BJ (cell line): ENCODE measurements at regions not wholly inside any gene's neighbourhood (a gene's known extent, or its start where the extent isn't known, plus 50 kb on each side); places are given as distances from the start of the nearest gene placed in this dataset.

Experiments used
- CTCF ChIA-PET: fragments of 350-600 bp; formaldehyde crosslinking; extraction: SDS; loops from one replicate; lab custom pipeline; 2021; ENCODE audit warnings: antibody characterized with exemption, inconsistent platforms; lab: Yijun Ruan, JAX
- POLR2A ChIA-PET: fragments of 300-600 bp; sonication (Branson Sonifier 250); formaldehyde crosslinking; extraction: SDS; loops from one replicate; lab custom pipeline; 2021; ENCODE audit warnings: antibody characterized with exemption; lab: Charles Lee
- DNase-seq: peaks from one replicate; pipeline ENCODE4 v3.0.0-alpha.2; 2011; ENCODE audit warnings: low read depth
- H3K27me3 ChIP-seq: 2 replicates; pipeline ENCODE4 v1.6.0; 2011; ENCODE audit warnings: low read length; ENCODE audit not compliant: control insufficient read depth, insufficient read depth
- H3K36me3 ChIP-seq: 2 replicates; pipeline ENCODE4 v1.5.1; 2011; ENCODE audit warnings: low read length; ENCODE audit not compliant: control insufficient read depth, insufficient read depth
- H3K4me3 ChIP-seq: 2 replicates; pipeline ENCODE4 v1.5.1; 2011; ENCODE audit warnings: low read depth, mild to moderate bottlenecking, control low read depth, low read length
- CTCF ChIP-seq: IDR thresholded peaks from 2 replicates; pipeline ENCODE4 v1.5.1; 2011; ENCODE audit warnings: low read depth, mild to moderate bottlenecking, control low read depth, inconsistent platforms, low read length, moderate library complexity; ENCODE audit not compliant: insufficient read depth

GRCh38 chr7:94763268-94763667, 107.3 kb upstream of the SGCE start:
- POLR2A ChIA-PET = no interaction called here
- no peak overlapping the region for H3K4me3 ChIP-seq
- no peak for DNase-seq
- H3K36me3 ChIP-seq = no peaks in the 10 kb centered on the region
- H3K27me3 ChIP-seq = no peaks in the 10 kb centered on the region
- no peak for TF ChIP-seq CTCF
- CTCF ChIA-PET = interaction anchor here (0.6 kb wide), 1 partner anchor 162 kb away, joined by 3 read pairs; no protein-coding TSS in a partner anchor

DNA sequence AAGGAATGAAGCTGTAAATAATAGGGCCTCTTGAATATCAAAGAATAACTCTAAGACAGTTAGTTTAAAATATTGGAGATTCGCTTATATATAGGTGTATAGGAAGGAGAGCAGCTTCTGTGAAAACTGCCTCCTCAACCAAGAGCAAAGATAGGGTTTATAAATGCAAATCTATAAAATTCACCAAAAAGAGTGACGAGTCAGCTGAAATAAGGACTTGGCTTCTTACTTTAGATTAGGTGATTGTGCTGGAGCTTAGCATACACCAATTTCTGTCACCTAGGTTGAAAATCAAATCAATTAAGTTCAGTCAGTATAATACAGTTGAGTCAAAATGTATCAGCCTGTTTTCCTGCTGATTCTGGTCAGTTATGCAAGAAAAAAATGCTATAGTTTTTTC, 113.8 kb upstream of the SGCE start:
- DNase-seq = no peak
- H3K4me3 ChIP-seq = no peak overlapping the region
- TF ChIP-seq CTCF = no peak
- CTCF ChIA-PET = no interaction called here
- POLR2A ChIA-PET = no interaction called here
- H3K36me3 ChIP-seq = no peaks in the 10 kb centered on the region
- no peaks in the 10 kb centered on the region for H3K27me3 ChIP-seq

GRCh38 chr7:94778711-94779459, 123.0 kb upstream of the SGCE start:
- ChIA-PET POLR2A (no interaction called here), CTCF (no interaction called here)
- no peak for TF ChIP-seq CTCF
- Histone ChIP-seq H3K36me3 (no peaks in the 10 kb centered on the region), H3K27me3 (no peaks in the 10 kb centered on the region; the same call in 1 of the 2 replicates), H3K4me3 (no peak overlapping the region)
- no peak for DNase-seq

DNA sequence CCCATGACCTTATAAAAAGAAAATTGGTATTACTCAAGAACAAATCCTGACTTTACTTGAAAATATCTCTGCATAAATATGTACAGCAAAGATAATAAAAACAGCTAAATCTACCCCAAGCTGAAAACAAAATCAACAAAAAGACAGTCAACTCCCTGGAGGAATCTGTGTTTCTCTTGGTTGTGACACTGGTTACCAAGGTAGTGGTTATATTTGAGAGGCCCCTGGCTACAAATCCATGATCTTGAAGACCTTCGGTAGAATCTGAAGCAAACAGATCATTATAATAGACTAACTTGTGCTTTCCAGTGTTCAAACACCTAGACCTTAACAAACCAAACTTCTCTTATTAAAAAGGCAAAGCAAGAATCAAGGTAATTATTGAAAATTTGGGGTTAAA, 123.9 kb upstream of the SGCE start:
- POLR2A ChIA-PET = no interaction called here

DNA sequence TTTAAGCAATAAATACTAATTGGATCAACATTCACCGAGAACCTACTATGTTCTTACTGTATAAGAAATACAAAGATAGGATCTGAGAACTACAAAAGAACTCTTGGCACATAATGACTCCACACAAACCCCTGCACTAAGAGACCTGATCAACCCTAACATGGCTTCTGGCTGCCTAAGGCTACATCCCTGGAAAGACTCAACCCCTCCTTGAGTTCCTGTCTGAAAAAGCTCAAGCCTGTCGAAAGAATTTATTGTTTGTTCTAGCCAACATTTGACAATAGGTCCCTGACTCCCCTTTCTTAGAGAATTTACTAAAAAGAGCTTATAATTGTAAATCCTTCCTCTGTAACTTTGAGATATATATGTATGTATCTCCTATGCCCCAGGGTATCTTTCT, 125.3 kb upstream of the SGCE start:
- no peak for DNase-seq
- ChIA-PET CTCF (no interaction called here), POLR2A (no interaction called here)
- no peak for TF ChIP-seq CTCF
- no peak overlapping the region for H3K4me3 ChIP-seq
- no peaks in the 10 kb centered on the region; the same call in 1 of the 2 replicates for H3K27me3 ChIP-seq
- no peaks in the 10 kb centered on the region for H3K36me3 ChIP-seq

More for the DNA sequence above, 123.9 kb upstream of the SGCE start:
- CTCF ChIA-PET = no interaction called here
- Histone ChIP-seq H3K36me3 (no peaks in the 10 kb centered on the region), H3K27me3 (no peaks in the 10 kb centered on the region; the same call in 1 of the 2 replicates), H3K4me3 (no peak overlapping the region)
- TF ChIP-seq CTCF = no peak
- DNase-seq = no peak
